ENCODE measurements at regions not wholly inside any gene's neighbourhood (a gene's known extent, or its start where the extent isn't known, plus 50 kb on each side); places are given as distances from the start of the nearest gene placed in this dataset.

DNA sequence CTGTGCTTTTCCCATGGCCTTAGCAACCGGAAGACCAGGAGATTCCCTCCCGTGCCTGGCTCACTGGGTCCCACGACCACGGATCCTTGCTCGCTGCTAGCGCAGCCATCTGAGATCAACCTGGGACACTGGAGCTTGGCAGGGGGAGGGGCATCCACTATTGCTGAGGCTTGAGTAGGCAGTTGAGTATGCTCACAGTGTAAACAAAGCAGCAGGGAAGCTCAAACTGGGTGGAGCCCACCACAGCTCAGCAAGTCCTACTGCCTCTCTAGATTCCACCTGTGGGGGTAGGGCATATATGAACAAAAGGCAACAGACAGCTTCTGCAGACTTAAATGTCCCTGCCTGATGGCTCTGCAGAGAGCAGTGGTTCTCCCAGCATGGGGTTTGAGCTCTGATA is 697.0 kb downstream of the SORCS1 start:
- Mint-ChIP-seq H3K27me3 (no peaks in the 10 kb centered on the region), H3K4me3 (no peak overlapping the region), H3K9me3 (peaks cover 20% of the 10 kb centered on the region), H3K27ac (no peak overlapping the region), H3K36me3 (ENCODE audit: low read depth) (no peaks in the 10 kb centered on the region), H3K4me1 (ENCODE audit: low read depth) (no peaks in the 10 kb centered on the region)
- POLR2A ChIA-PET: no interaction called here
- Histone ChIP-seq H3K4me1 (ENCODE audit: insufficient read depth, low read length) (no peaks in the 10 kb centered on the region), H3K27ac (ENCODE audit: low read depth in 1 of 2, low read length in 2 of 2) (no peak overlapping the region), H3K27me3 (ENCODE audit: control insufficient read depth in 1 of 2, insufficient read depth in 2 of 2, low read length in 2 of 2) (no peaks in the 10 kb centered on the region), H3K4me3 (ENCODE audit: low read length) (no peak overlapping the region), H3K36me3 (ENCODE audit: insufficient read depth, low read length) (no peaks in the 10 kb centered on the region), H3K9me3 (ENCODE audit: control insufficient read depth in 1 of 2, insufficient read depth in 1 of 2, low read length in 2 of 2) (peaks cover 0 to 13% of the 10 kb centered on the region in 2 experiments)
- TF ChIP-seq CTCF (IDR thresholded peaks at IDR 0.05): no peak
- ATAC-seq (ENCODE audit: poor library complexity): no peak
- CTCF ChIA-PET: no interaction called here
- DNase-seq: no peak
- intact Hi-C loops (cut with DNase I, micrococcal nuclease): no loop called here

GRCh38 chr10:106457522-106457921 is 707.0 kb downstream of the SORCS1 start:
- Mint-ChIP-seq H3K4me1 (ENCODE audit: low read depth) (no peaks in the 10 kb centered on the region), H3K4me3 (no peak overlapping the region), H3K9me3 (peaks cover 8% of the 10 kb centered on the region), H3K36me3 (ENCODE audit: low read depth) (no peaks in the 10 kb centered on the region), H3K27me3 (no peaks in the 10 kb centered on the region), H3K27ac (no peak overlapping the region)
- no peaks in the 10 kb centered on the region for H3K27me3 ChIP-seq (ENCODE audit: control insufficient read depth in 1 of 2, insufficient read depth in 2 of 2, low read length in 2 of 2)
- ChIA-PET POLR2A (no interaction called here), CTCF (no interaction called here)
- no peak for DNase-seq
- intact Hi-C loops (cut with DNase I, micrococcal nuclease): no loop called here
- no peak overlapping the region for H3K4me3 ChIP-seq (ENCODE audit: low read length)
- ATAC-seq (ENCODE audit: poor library complexity): no peak
- peaks cover 0 to 5% of the 10 kb centered on the region in 2 experiments for H3K9me3 ChIP-seq (ENCODE audit: control insufficient read depth in 1 of 2, insufficient read depth in 1 of 2, low read length in 2 of 2)
- no peaks in the 10 kb centered on the region for H3K4me1 ChIP-seq (ENCODE audit: insufficient read depth, low read length)
- TF ChIP-seq CTCF (IDR thresholded peaks at IDR 0.05): no peak
- H3K36me3 ChIP-seq (ENCODE audit: insufficient read depth, low read length): no peaks in the 10 kb centered on the region
- no peak overlapping the region for H3K27ac ChIP-seq (ENCODE audit: low read depth in 1 of 2, low read length in 2 of 2)

DNA sequence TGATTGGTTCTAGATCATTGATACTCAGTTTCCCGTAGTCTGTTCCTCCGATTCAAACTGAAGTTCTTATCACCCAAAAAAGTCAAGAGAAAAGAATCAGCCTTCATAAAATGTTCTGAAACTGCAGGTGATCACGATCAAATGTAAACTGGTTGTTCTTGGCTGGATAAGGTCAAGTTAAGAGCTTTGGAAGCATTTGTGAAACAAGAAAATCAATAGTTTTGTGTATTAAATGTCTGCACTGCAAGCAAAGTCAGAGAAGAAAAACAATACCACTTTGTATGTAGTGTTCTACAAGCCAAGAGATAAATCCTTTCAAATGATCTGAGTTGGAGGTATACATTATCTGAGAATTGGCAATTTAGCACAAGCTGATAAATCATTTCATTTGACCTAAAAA is 710.3 kb downstream of the SORCS1 start:
- TF ChIP-seq CTCF (IDR thresholded peaks at IDR 0.05): no peak
- Mint-ChIP-seq H3K9me3 (peaks cover 5% of the 10 kb centered on the region), H3K4me3 (no peak overlapping the region)

More for the DNA sequence above, 710.3 kb downstream of the SORCS1 start:
- Mint-ChIP-seq H3K27me3 (no peaks in the 10 kb centered on the region), H3K36me3 (ENCODE audit: low read depth) (no peaks in the 10 kb centered on the region), H3K27ac (no peak overlapping the region), H3K4me1 (ENCODE audit: low read depth) (no peaks in the 10 kb centered on the region)
- H3K4me3 ChIP-seq (ENCODE audit: low read length): no peak overlapping the region
- no peaks in the 10 kb centered on the region for H3K4me1 ChIP-seq (ENCODE audit: insufficient read depth, low read length)
- no peaks in the 10 kb centered on the region for H3K9me3 ChIP-seq (ENCODE audit: control insufficient read depth in 1 of 2, insufficient read depth in 1 of 2, low read length in 2 of 2)
- H3K27ac ChIP-seq (ENCODE audit: low read depth in 1 of 2, low read length in 2 of 2): no peak overlapping the region
- CTCF ChIA-PET: no interaction called here
- no peaks in the 10 kb centered on the region for H3K36me3 ChIP-seq (ENCODE audit: insufficient read depth, low read length)
- POLR2A ChIA-PET: no interaction called here
- H3K27me3 ChIP-seq (ENCODE audit: control insufficient read depth in 1 of 2, insufficient read depth in 2 of 2, low read length in 2 of 2): no peaks in the 10 kb centered on the region
- ATAC-seq (ENCODE audit: poor library complexity) (no peak), DNase-seq (no peak)
- intact Hi-C loops (cut with DNase I, micrococcal nuclease): no loop called here
